ENCODE measurements at regions not wholly inside any gene's neighbourhood (a gene's known extent, or its start where the extent isn't known, plus 50 kb on each side); places are given as distances from the start of the nearest gene placed in this dataset.

- no peak for DNase-seq (ENCODE audit: low read depth, low spot score)
Observed at GRCh38 chr7:142409471-142409870, 151.6 kb upstream of the PRSS58 start.

GRCh38 chr7:142408794-142409193 is 150.9 kb upstream of the PRSS58 start:
- no peak for DNase-seq (ENCODE audit: low read depth, low spot score)

GRCh38 chr7:142407939-142408570 is 150.2 kb upstream of the PRSS58 start:
- no peak for DNase-seq (ENCODE audit: low read depth, low spot score)

- no peak for DNase-seq (ENCODE audit: low read depth, low spot score)
Observed at GRCh38 chr7:142405122-142405765, 147.4 kb upstream of the PRSS58 start.

GRCh38 chr7:142401951-142402350 is 144.1 kb upstream of the PRSS58 start:
- no peak for DNase-seq (ENCODE audit: low read depth, low spot score)

GRCh38 chr7:142400042-142400533 is 142.2 kb upstream of the PRSS58 start:
- DNase-seq (ENCODE audit: low read depth, low spot score), result no peak

GRCh38 chr7:142391191-142391992 is 133.5 kb upstream of the PRSS58 start:
- DNase-seq (ENCODE audit: low read depth, low spot score), result no peak

- no peak for DNase-seq (ENCODE audit: low read depth, low spot score)
Observed at GRCh38 chr7:142389544-142389943, 131.7 kb upstream of the PRSS58 start.

- DNase-seq (ENCODE audit: low read depth, low spot score), result peak; percentile 20
Observed at GRCh38 chr7:142385491-142386340, 127.9 kb upstream of the PRSS58 start.

- DNase-seq (ENCODE audit: low read depth, low spot score), result no peak
Observed at GRCh38 chr7:142384493-142384922, 126.7 kb upstream of the PRSS58 start.

- no peak for DNase-seq (ENCODE audit: low read depth, low spot score)
Observed at GRCh38 chr7:142383841-142384492, 126.1 kb upstream of the PRSS58 start.

- DNase-seq (ENCODE audit: low read depth, low spot score), result no peak
Observed at GRCh38 chr7:142381727-142382390, 124.0 kb upstream of the PRSS58 start.

- no peak for DNase-seq (ENCODE audit: low read depth, low spot score)
Observed at GRCh38 chr7:142380069-142380468, 122.2 kb upstream of the PRSS58 start.

- DNase-seq (ENCODE audit: low read depth, low spot score), result no peak
Observed at GRCh38 chr7:142379201-142379885, 121.5 kb upstream of the PRSS58 start.

GRCh38 chr7:142377567-142377966 is 119.7 kb upstream of the PRSS58 start:
- DNase-seq (ENCODE audit: low read depth, low spot score), result no peak

- DNase-seq (ENCODE audit: low read depth, low spot score), result no peak
Observed at GRCh38 chr7:142376356-142376997, 118.6 kb upstream of the PRSS58 start.

GRCh38 chr7:142375710-142376313 is 118.0 kb upstream of the PRSS58 start:
- DNase-seq (ENCODE audit: low read depth, low spot score), result no peak

GRCh38 chr7:142372727-142373126 is 114.9 kb upstream of the PRSS58 start:
- DNase-seq (ENCODE audit: low read depth, low spot score), result no peak
